ENCODE measurements at regions not wholly inside any gene's neighbourhood (a gene's known extent, or its start where the extent isn't known, plus 50 kb on each side); places are given as distances from the start of the nearest gene placed in this dataset.

GRCh38 chr5:68722357-68722756 is 371.5 kb upstream of the SLC30A5 start:
- TF ChIP-seq CTCF (IDR thresholded peaks at IDR 0.05) (no peak), EZH2 (IDR thresholded peaks at IDR 0.05; ENCODE audit: borderline replicate concordance, insufficient read depth, low read depth, low read length, poor library complexity, severe bottlenecking) (no peak)
